ENCODE measurements at regions not wholly inside any gene's neighbourhood (a gene's known extent, or its start where the extent isn't known, plus 50 kb on each side); places are given as distances from the start of the nearest gene placed in this dataset.

DNA sequence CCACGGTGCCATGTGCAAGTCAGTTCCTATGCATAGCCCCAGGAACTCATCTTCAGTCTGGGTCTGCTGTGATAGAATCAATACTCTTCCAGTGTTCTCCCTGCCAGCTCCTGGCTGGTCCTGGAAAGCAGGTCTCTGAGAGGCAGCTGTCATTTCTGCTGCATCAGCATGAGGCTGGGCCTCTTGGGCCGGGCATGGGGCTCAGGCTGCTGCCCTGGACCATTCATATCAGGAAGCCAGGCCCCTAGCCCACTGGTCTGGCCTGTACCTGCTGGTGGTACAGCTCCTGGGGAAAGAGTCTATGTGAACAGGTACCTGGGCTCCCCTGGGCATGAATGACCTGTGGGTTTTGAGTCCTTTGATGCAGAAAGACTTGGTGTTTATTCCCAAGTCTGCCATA lies 173.6 kb upstream of the CSF3R start:
- intact Hi-C loops (cut with DNase I) = no loop called here
- ATAC-seq = no peak

DNA sequence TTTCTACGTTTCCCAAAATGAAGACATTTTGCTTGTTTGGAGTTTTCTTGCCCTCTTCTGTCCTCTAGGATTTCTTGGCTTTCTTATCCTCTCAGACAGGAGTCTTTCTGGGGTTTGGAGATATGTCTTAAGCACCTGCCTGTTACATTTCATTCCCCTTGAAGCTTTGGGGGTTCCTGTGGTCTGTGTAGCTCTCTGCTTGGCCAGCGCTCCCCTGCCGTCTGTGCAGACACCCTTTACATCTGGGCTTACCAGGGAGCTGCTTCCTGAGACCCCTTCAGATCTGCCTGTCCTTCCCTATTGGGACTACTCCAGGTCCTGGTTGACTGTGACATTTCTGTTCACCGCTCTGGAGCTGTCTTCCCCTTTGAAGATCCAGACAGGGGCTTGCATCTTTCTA lies 171.9 kb upstream of the CSF3R start:
- Histone ChIP-seq H3K27ac (no peak overlapping the region), H3K36me3 (no peaks in the 10 kb centered on the region), H3K4me1 (no peaks in the 10 kb centered on the region), H3K27me3 (peaks cover 0 to 76% of the 10 kb centered on the region in 2 donors), H3K4me3 (no peak overlapping the region), H3K9me3 (no peaks in the 10 kb centered on the region)
- TF ChIP-seq, protein P1, sequence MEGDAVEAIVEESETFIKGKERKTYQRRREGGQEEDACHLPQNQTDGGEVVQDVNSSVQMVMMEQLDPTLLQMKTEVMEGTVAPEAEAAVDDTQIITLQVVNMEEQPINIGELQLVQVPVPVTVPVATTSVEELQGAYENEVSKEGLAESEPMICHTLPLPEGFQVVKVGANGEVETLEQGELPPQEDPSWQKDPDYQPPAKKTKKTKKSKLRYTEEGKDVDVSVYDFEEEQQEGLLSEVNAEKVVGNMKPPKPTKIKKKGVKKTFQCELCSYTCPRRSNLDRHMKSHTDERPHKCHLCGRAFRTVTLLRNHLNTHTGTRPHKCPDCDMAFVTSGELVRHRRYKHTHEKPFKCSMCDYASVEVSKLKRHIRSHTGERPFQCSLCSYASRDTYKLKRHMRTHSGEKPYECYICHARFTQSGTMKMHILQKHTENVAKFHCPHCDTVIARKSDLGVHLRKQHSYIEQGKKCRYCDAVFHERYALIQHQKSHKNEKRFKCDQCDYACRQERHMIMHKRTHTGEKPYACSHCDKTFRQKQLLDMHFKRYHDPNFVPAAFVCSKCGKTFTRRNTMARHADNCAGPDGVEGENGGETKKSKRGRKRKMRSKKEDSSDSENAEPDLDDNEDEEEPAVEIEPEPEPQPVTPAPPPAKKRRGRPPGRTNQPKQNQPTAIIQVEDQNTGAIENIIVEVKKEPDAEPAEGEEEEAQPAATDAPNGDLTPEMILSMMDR (IDR thresholded peaks at IDR 0.05) = no peak
- intact Hi-C loops (cut with DNase I) = no loop called here
- DNase-seq (no peak), ATAC-seq (no peak)

More for the DNA sequence above, 173.6 kb upstream of the CSF3R start:
- no peak for DNase-seq
- Histone ChIP-seq H3K27ac (no peak overlapping the region), H3K9me3 (no peaks in the 10 kb centered on the region), H3K4me1 (no peaks in the 10 kb centered on the region), H3K4me3 (no peak overlapping the region), H3K36me3 (no peaks in the 10 kb centered on the region), H3K27me3 (peaks cover 0 to 79% of the 10 kb centered on the region in 2 donors)
- TF ChIP-seq, protein P1 (IDR thresholded peaks at IDR 0.05) = no peak

DNA sequence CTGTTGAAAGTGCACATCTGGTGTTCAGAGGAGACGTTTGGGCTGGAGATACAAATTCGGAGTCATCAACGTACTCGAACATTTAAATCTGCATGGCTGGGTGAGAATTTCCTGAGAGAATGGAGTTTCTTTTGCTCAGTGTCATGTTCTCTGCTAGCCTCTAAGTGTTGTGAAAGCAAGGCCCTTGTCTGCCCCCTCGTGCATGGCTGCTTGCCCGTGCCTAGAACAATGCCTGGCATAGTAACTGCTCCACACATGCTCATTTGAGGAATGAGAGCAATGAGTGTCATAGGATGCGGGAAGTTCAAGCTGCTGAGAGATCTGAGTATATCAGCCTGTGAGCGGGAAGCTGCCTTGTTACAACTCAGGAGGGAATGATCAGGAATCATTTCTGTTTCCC lies 171.1 kb upstream of the CSF3R start:
- intact Hi-C loops (cut with DNase I) = no loop called here
- no peak overlapping the region for H3K27ac ChIP-seq
- no peaks in the 10 kb centered on the region for H3K36me3 ChIP-seq
- DNase-seq = peak in 2 of 4 donors; percentile 32 to 63
- H3K4me1 ChIP-seq = no peaks in the 10 kb centered on the region
- TF ChIP-seq, protein P1 (IDR thresholded peaks at IDR 0.05) = no peak
- H3K4me3 ChIP-seq = no peak overlapping the region
- H3K27me3 ChIP-seq = peaks cover 0 to 76% of the 10 kb centered on the region in 2 donors
- no peak for ATAC-seq
- no peaks in the 10 kb centered on the region for H3K9me3 ChIP-seq

DNA sequence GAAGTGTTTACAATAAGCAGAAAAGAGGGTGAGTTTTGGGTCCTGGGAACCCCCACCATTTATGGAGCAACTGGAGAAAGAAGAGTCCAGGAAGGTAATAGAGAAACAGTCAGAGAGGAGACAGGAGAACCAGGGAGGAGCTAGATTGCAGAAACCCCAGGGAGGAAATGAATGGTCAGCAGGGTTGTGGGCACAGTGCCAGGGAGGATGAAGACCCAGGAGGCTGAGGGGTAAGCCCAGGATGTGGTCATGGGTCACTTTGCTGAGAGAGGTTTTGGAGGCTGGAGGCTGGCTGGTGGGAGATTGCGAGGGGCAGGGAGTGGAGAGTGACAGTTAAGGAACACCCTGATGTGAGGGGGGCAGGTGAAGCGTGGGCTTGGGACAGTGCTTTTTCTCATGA lies 169.9 kb upstream of the CSF3R start:
- no peak overlapping the region for H3K27ac ChIP-seq
- no peak for DNase-seq
- intact Hi-C loops (cut with DNase I) = no loop called here
- TF ChIP-seq, protein P1 (IDR thresholded peaks at IDR 0.05) = no peak
- H3K9me3 ChIP-seq = no peaks in the 10 kb centered on the region
- no peaks in the 10 kb centered on the region for H3K4me1 ChIP-seq
- no peaks in the 10 kb centered on the region for H3K36me3 ChIP-seq
- peaks cover 0 to 78% of the 10 kb centered on the region in 2 donors for H3K27me3 ChIP-seq
- H3K4me3 ChIP-seq = no peak overlapping the region
- ATAC-seq = no peak

DNA sequence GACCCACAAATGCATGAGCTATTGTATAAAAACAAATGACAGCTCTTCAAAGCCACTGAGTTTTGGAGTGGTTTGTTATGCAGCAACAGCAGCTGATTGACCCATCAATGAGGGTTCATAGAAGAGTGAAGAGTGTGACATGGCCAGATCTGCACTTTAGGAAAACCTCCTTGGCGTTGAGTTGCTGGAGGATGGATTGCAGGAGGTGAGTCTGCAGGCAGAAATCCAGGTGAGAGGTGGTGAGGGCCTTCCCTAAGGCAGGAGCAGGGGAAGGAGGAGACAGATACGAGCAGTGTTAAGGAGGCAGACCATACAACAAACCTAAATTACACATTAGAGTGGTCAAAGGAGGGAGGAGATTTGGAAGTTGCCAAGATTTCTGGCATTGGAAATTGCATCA lies 169.3 kb upstream of the CSF3R start:
- no peaks in the 10 kb centered on the region for H3K4me1 ChIP-seq
- no peak overlapping the region for H3K27ac ChIP-seq
- TF ChIP-seq, protein P1 (IDR thresholded peaks at IDR 0.05) = no peak
- DNase-seq (no peak), ATAC-seq (no peak)
- H3K4me3 ChIP-seq = no peak overlapping the region
- H3K27me3 ChIP-seq = peaks cover 0 to 76% of the 10 kb centered on the region in 2 donors
- intact Hi-C loops (cut with DNase I) = no loop called here
- H3K36me3 ChIP-seq = no peaks in the 10 kb centered on the region
- H3K9me3 ChIP-seq = no peaks in the 10 kb centered on the region

Measured in left lung (tissue), 4 donors.